KMS-11 (cell line): ENCODE measurements at regions not wholly inside any gene's neighbourhood (a gene's known extent, or its start where the extent isn't known, plus 50 kb on each side); places are given as distances from the start of the nearest gene placed in this dataset.

ENCODE experiments used
- H2AFZ ChIP-seq: fragments of 200-600 bp; sonication (generic); 2 replicates; pipeline ENCODE4 v1.6.1; 2016; ENCODE audit warnings: antibody characterized with exemption, mixed run types, low read depth
- H3K27ac ChIP-seq: fragments of 200-600 bp; sonication (generic); 2 replicates; pipeline ENCODE4 v1.6.1; 2016; ENCODE audit warnings: mild to moderate bottlenecking, mixed run types
- H3K27me3 ChIP-seq: fragments of 200-600 bp; sonication (generic); 2 replicates; pipeline ENCODE4 v1.6.1; 2017; ENCODE audit warnings: mild to moderate bottlenecking, low read depth, mixed run types, moderate library complexity; ENCODE audit not compliant: insufficient read depth
- H3K36me3 ChIP-seq: fragments of 200-600 bp; sonication (generic); 2 replicates; pipeline ENCODE4 v1.6.1; 2017; ENCODE audit warnings: mild to moderate bottlenecking, mixed run types; ENCODE audit not compliant: insufficient read depth
- H3K4me1 ChIP-seq: fragments of 200-600 bp; sonication (generic); 2 replicates; pipeline ENCODE4 v1.6.1; 2016; ENCODE audit warnings: mild to moderate bottlenecking, low read depth, mixed run types; ENCODE audit not compliant: poor library complexity, severe bottlenecking
- H3K4me2 ChIP-seq: fragments of 200-600 bp; sonication (generic); 2 replicates; pipeline ENCODE4 v1.7.0; 2016; ENCODE audit warnings: mild to moderate bottlenecking, mixed run types
- H3K4me3 ChIP-seq: fragments of 200-600 bp; sonication (generic); IDR thresholded peaks from 2 replicates; pipeline ENCODE4 v1.6.1; 2017; ENCODE audit warnings: low read depth, low read length, mixed read lengths; ENCODE audit not compliant: insufficient read depth
- H3K79me2 ChIP-seq: fragments of 200-600 bp; sonication (generic); 2 replicates; pipeline ENCODE4 v1.6.1; 2016; ENCODE audit warnings: low read depth, mixed run types; ENCODE audit not compliant: insufficient read depth
- H3K9ac ChIP-seq: fragments of 200-600 bp; sonication (generic); 2 replicates; pipeline ENCODE4 v1.6.1; 2016; ENCODE audit warnings: mild to moderate bottlenecking, mixed run types
- H4K20me1 ChIP-seq: fragments of 200-600 bp; sonication (generic); 2 replicates; pipeline ENCODE4 v1.6.1; 2016; ENCODE audit warnings: mild to moderate bottlenecking, mixed run types; ENCODE audit not compliant: insufficient read depth
- CTCF ChIP-seq: fragments of 200-600 bp; sonication (generic); conservative IDR thresholded peaks from 2 replicates; pipeline ENCODE4 v1.6.1; 2017; ENCODE audit warnings: low read depth, mild to moderate bottlenecking, antibody characterized with exemption, low read length, moderate library complexity, mixed read lengths

- no peaks in the 10 kb centered on the region for H3K4me1 ChIP-seq
- H3K36me3 ChIP-seq: no peaks in the 10 kb centered on the region
- no peak overlapping the region for H3K4me2 ChIP-seq
- H3K9ac ChIP-seq: no peak overlapping the region
- no peak for TF ChIP-seq CTCF
- H3K79me2 ChIP-seq: no peaks in the 10 kb centered on the region
- no peak overlapping the region for H3K27ac ChIP-seq
- no peaks in the 10 kb centered on the region for H4K20me1 ChIP-seq
- no peaks in the 10 kb centered on the region for H3K27me3 ChIP-seq
- no peak overlapping the region for H3K4me3 ChIP-seq
- no peak overlapping the region for H2AFZ ChIP-seq
Measured at GRCh38 chr13:111021270-111021669, 93.8 kb upstream of the ARHGEF7 start.

- Histone ChIP-seq H4K20me1 (no peaks in the 10 kb centered on the region), H3K4me1 (no peaks in the 10 kb centered on the region), H3K36me3 (no peaks in the 10 kb centered on the region), H3K9ac (no peak overlapping the region), H3K27me3 (no peaks in the 10 kb centered on the region), H3K4me3 (no peak overlapping the region), H3K79me2 (no peaks in the 10 kb centered on the region), H3K27ac (no peak overlapping the region), H3K4me2 (no peak overlapping the region), H2AFZ (no peak overlapping the region)
- no peak for TF ChIP-seq CTCF
Measured at GRCh38 chr13:111020546-111020945, 94.6 kb upstream of the ARHGEF7 start.

- TF ChIP-seq CTCF: no peak
- Histone ChIP-seq H3K9ac (no peak overlapping the region), H3K4me2 (no peak overlapping the region)
Measured at GRCh38 chr13:111020021-111020420, 95.1 kb upstream of the ARHGEF7 start.

GRCh38 chr13:111017755-111018459 is 97.2 kb upstream of the ARHGEF7 start:
- no peaks in the 10 kb centered on the region for H4K20me1 ChIP-seq
- no peak overlapping the region for H3K27ac ChIP-seq
- no peaks in the 10 kb centered on the region for H3K4me1 ChIP-seq
- H3K9ac ChIP-seq: no peak overlapping the region
- no peak overlapping the region for H3K4me3 ChIP-seq
- H3K4me2 ChIP-seq: no peak overlapping the region
- H3K27me3 ChIP-seq: no peaks in the 10 kb centered on the region
- no peaks in the 10 kb centered on the region for H3K79me2 ChIP-seq
- H3K36me3 ChIP-seq: no peaks in the 10 kb centered on the region
- H2AFZ ChIP-seq: no peak overlapping the region
- TF ChIP-seq CTCF: no peak

More at GRCh38 chr13:111020021-111020420, 95.1 kb upstream of the ARHGEF7 start:
- no peaks in the 10 kb centered on the region for H3K36me3 ChIP-seq
- H3K27me3 ChIP-seq: no peaks in the 10 kb centered on the region
- no peaks in the 10 kb centered on the region for H3K4me1 ChIP-seq
- no peak overlapping the region for H2AFZ ChIP-seq
- H3K79me2 ChIP-seq: no peaks in the 10 kb centered on the region
- no peaks in the 10 kb centered on the region for H4K20me1 ChIP-seq
- no peak overlapping the region for H3K4me3 ChIP-seq
- H3K27ac ChIP-seq: no peak overlapping the region
